ENCODE measurements at regions not wholly inside any gene's neighbourhood (a gene's known extent, or its start where the extent isn't known, plus 50 kb on each side); places are given as distances from the start of the nearest gene placed in this dataset.

- TF ChIP-seq EZH2 (IDR thresholded peaks at IDR 0.05; ENCODE audit: insufficient read depth, low read length) (no peak), CTCF (IDR thresholded peaks at IDR 0.05; ENCODE audit: insufficient read depth, low read depth, low read length) (no peak)
These were observed 295.8 kb upstream of the THBS1 start for GRCh38 chr15:39285071-39285470.
